MCF 10A (cell line): ENCODE measurements at regions not wholly inside any gene's neighbourhood (a gene's known extent, or its start where the extent isn't known, plus 50 kb on each side); places are given as distances from the start of the nearest gene placed in this dataset.

ENCODE experiments used
- BruUV-seq: library from RNA; stranded (reverse); fragments of 400-500 nt; replicated peaks from 2 replicates; lab custom pipeline; 2021; lab: Mats Ljungman, UMichigan
- CTCF ChIA-PET: fragments of 300-600 bp; sonication (Branson Sonifier 250); formaldehyde crosslinking; extraction: SDS; loops from one replicate; lab custom pipeline; 2021; ENCODE audit warnings: antibody characterized with exemption, inconsistent platforms; lab: Yijun Ruan, JAX
- POLR2A ChIA-PET: fragments of 300-600, 350-650 bp; sonication (Branson Sonifier 250); formaldehyde crosslinking; extraction: SDS; loops from one replicate; lab custom pipeline; 2020; ENCODE audit warnings: antibody characterized with exemption, inconsistent platforms; lab: Yijun Ruan, JAX
- DNase-seq: peaks from one replicate; pipeline ENCODE4 v3.0.0-alpha.2; 2018; ENCODE audit not compliant: unreplicated experiment
- H3K27ac Mint-ChIP-seq: one replicate; pipeline ENCODE4 v1.8.0; 2022; ENCODE audit warnings: mild to moderate bottlenecking, low read depth, mixed read lengths; ENCODE audit not compliant: unreplicated experiment
- H3K27me3 Mint-ChIP-seq: one replicate; pipeline ENCODE4 v1.8.0; 2022; ENCODE audit warnings: mixed read lengths; ENCODE audit not compliant: insufficient read depth, unreplicated experiment
- H3K36me3 Mint-ChIP-seq: one replicate; pipeline ENCODE4 v1.8.0; 2022; ENCODE audit warnings: mild to moderate bottlenecking, moderate library complexity, mixed read lengths; ENCODE audit not compliant: insufficient read depth, unreplicated experiment
- H3K4me1 Mint-ChIP-seq: one replicate; pipeline ENCODE4 v1.8.0; 2022; ENCODE audit warnings: mixed read lengths; ENCODE audit not compliant: insufficient read depth, unreplicated experiment
- H3K4me3 Mint-ChIP-seq: one replicate; pipeline ENCODE4 v1.8.0; 2022; ENCODE audit warnings: mild to moderate bottlenecking, moderate library complexity, mixed read lengths; ENCODE audit not compliant: unreplicated experiment
- H3K9me3 Mint-ChIP-seq: one replicate; pipeline ENCODE4 v1.8.0; 2022; ENCODE audit warnings: mixed read lengths; ENCODE audit not compliant: unreplicated experiment
- CTCF ChIP-seq: fragments of 200-600 bp; IDR thresholded peaks from one replicate; pipeline ENCODE4 v1.8.0; 2022; ENCODE audit warnings: antibody characterized with exemption, mild to moderate bottlenecking; ENCODE audit not compliant: unreplicated experiment
- intact Hi-C: fragments of 100-400 bp; cut with micrococcal nuclease; formaldehyde crosslinking; loops from 2 replicates; pipeline ENCODE4 v1.14.1; 2022

GRCh38 chr4:78695910-78696309, 80.2 kb upstream of the BMP2K start:
- no TSS peak for BruUV-seq
- H3K27ac Mint-ChIP-seq: no peak overlapping the region
- no peak overlapping the region for H3K4me3 Mint-ChIP-seq
- no peak for DNase-seq
- no peaks in the 10 kb centered on the region for H3K36me3 Mint-ChIP-seq
- no peak for TF ChIP-seq CTCF
- ChIA-PET POLR2A (interaction anchor here (1.2 to 1.9 kb wide), 2 partner anchors 9 to 23 kb away, joined by 4 to 13 read pairs; no protein-coding TSS in a partner anchor), CTCF (interaction anchor here (0.6 to 1.3 kb wide), 3 partner anchors 13 to 26 kb away, joined by 3 read pairs; no protein-coding TSS in a partner anchor)
- H3K4me1 Mint-ChIP-seq: peaks cover 12% of the 10 kb centered on the region
- no peaks in the 10 kb centered on the region for H3K9me3 Mint-ChIP-seq
- intact Hi-C loops: no loop called here
- H3K27me3 Mint-ChIP-seq: no peaks in the 10 kb centered on the region

GRCh38 chr4:78703079-78703478, 73.1 kb upstream of the BMP2K start:
- CTCF ChIA-PET: no interaction called here
- POLR2A ChIA-PET: interaction anchor here (0.6 kb wide), 1 partner anchor 1410 kb away, joined by 3 read pairs; no protein-coding TSS in a partner anchor
- no peak for DNase-seq
- no peak for TF ChIP-seq CTCF
- BruUV-seq: no TSS peak
- H3K27ac Mint-ChIP-seq: no peak overlapping the region
- intact Hi-C loops: no loop called here
- no peak overlapping the region for H3K4me3 Mint-ChIP-seq
- no peaks in the 10 kb centered on the region for H3K36me3 Mint-ChIP-seq
- no peaks in the 10 kb centered on the region for H3K9me3 Mint-ChIP-seq
- no peaks in the 10 kb centered on the region for H3K27me3 Mint-ChIP-seq
- peaks cover 7% of the 10 kb centered on the region for H3K4me1 Mint-ChIP-seq

GRCh38 chr4:78704317-78704716, 71.8 kb upstream of the BMP2K start:
- no peaks in the 10 kb centered on the region for H3K36me3 Mint-ChIP-seq
- H3K9me3 Mint-ChIP-seq: no peaks in the 10 kb centered on the region
- no peak overlapping the region for H3K4me3 Mint-ChIP-seq
- DNase-seq: no peak
- H3K27me3 Mint-ChIP-seq: no peaks in the 10 kb centered on the region
- H3K27ac Mint-ChIP-seq: no peak overlapping the region
- ChIA-PET POLR2A (interaction anchor here (0.9 to 2.5 kb wide), 7 partner anchors 9 to 74 kb away, joined by 4 to 18 read pairs (median 5); partner anchors contain the start of gene BMP2K), CTCF (interaction anchor here (1.7 kb wide), 1 partner anchor 59 kb away, joined by 7 read pairs; no protein-coding TSS in a partner anchor)
- BruUV-seq: no TSS peak
- H3K4me1 Mint-ChIP-seq: peaks cover 7% of the 10 kb centered on the region
- intact Hi-C loops: no loop called here
- TF ChIP-seq CTCF: no peak

GRCh38 chr4:78704981-78705683, 71.0 kb upstream of the BMP2K start:
- intact Hi-C loops: no loop called here
- BruUV-seq: no TSS peak
- TF ChIP-seq CTCF: no peak
- Mint-ChIP-seq H3K4me3 (no peak overlapping the region), H3K4me1 (peaks cover 7% of the 10 kb centered on the region), H3K27ac (no peak overlapping the region), H3K9me3 (no peaks in the 10 kb centered on the region), H3K27me3 (no peaks in the 10 kb centered on the region), H3K36me3 (no peaks in the 10 kb centered on the region)
- peak; percentile 64 for DNase-seq
- ChIA-PET POLR2A (interaction anchor here (0.6 to 2.5 kb wide), 13 partner anchors 10 to 220 kb away, joined by 3 to 18 read pairs (median 4); partner anchors contain the start of gene BMP2K), CTCF (interaction anchor here (0.5 to 1.7 kb wide), 5 partner anchors 17 to 101 kb away, joined by 3 to 7 read pairs (median 4); no protein-coding TSS in a partner anchor)
